HEK293 (cell line): ENCODE measurements at regions not wholly inside any gene's neighbourhood (a gene's known extent, or its start where the extent isn't known, plus 50 kb on each side); places are given as distances from the start of the nearest gene placed in this dataset.

Source experiments
- CTCF ChIA-PET: fragments of 350-600 bp; formaldehyde crosslinking; extraction: SDS; loops from one replicate; lab custom pipeline; 2021; ENCODE audit warnings: antibody characterized with exemption; lab: Yijun Ruan, JAX
- POLR2A ChIA-PET: fragments of 300-600 bp; formaldehyde crosslinking; extraction: SDS; loops from one replicate; lab custom pipeline; 2020; ENCODE audit warnings: antibody characterized with exemption, inconsistent platforms; lab: Yijun Ruan, JAX
- H3K27ac ChIP-seq: fragments of 200-500 bp; sonication (Bioruptor generic); 2 replicates; pipeline ENCODE4 v1.5.1; 2014; ENCODE audit warnings: low read depth, low read length, control low read depth, inconsistent platforms; ENCODE audit errors: extremely low read depth
- H3K36me3 ChIP-seq, 2 experiments: fragments of 200-500 bp in 1 of 2; sonication (Bioruptor generic) in 1 of 2; 1 replicate in 1 of 2; 2 replicates in 1 of 2; pipeline ENCODE4 v1.5.1; 2014 to 2017; ENCODE audit warnings: inconsistent platforms in 2 of 2, low read length in 2 of 2; ENCODE audit not compliant: control insufficient read depth in 2 of 2, insufficient read depth in 1 of 2
- H3K4me1 ChIP-seq: fragments of 200-500 bp; sonication (Bioruptor generic); 2 replicates; pipeline ENCODE4 v1.5.1; 2014; ENCODE audit warnings: mild to moderate bottlenecking, low read length, inconsistent platforms; ENCODE audit not compliant: control insufficient read depth, insufficient read depth
- H3K4me3 ChIP-seq: 2 replicates; pipeline ENCODE4 v1.5.1; 2011; ENCODE audit warnings: low read depth, mild to moderate bottlenecking, control low read depth, low read length, moderate library complexity
- H3K9me3 ChIP-seq: fragments of 200-500 bp; sonication (Bioruptor generic); 2 replicates; pipeline ENCODE4 v1.5.1; 2014; ENCODE audit warnings: low read depth, low read length, inconsistent platforms; ENCODE audit not compliant: control insufficient read depth, insufficient read depth
- EGR2 ChIP-seq: fragments of 450-650 bp; formaldehyde crosslinking; IDR thresholded peaks from 2 replicates; pipeline ENCODE4 v1.5.1; 2016; ENCODE audit warnings: low read depth, missing biosample characterization, missing genetic modification characterization
- HOXC10 ChIP-seq: sonication (generic); formaldehyde crosslinking; IDR thresholded peaks from 2 replicates; pipeline ENCODE4 v1.8.1; 2023; ENCODE audit warnings: mild to moderate bottlenecking, missing genetic modification reagents
- OSR2 ChIP-seq: fragments of 450-650 bp; formaldehyde crosslinking; IDR thresholded peaks from 2 replicates; pipeline ENCODE4 v1.5.1; 2016; ENCODE audit warnings: missing biosample characterization, missing genetic modification characterization
- SALL2 ChIP-seq: fragments of 450-650 bp; formaldehyde crosslinking; IDR thresholded peaks from 2 replicates; pipeline ENCODE4 v1.5.0; 2017; ENCODE audit warnings: missing biosample characterization, mild to moderate bottlenecking, missing genetic modification characterization, borderline replicate concordance
- SCRT1 ChIP-seq: fragments of 450-650 bp; formaldehyde crosslinking; IDR thresholded peaks from 2 replicates; pipeline ENCODE4 v1.5.1; 2016; ENCODE audit warnings: missing biosample characterization, missing genetic modification characterization, borderline replicate concordance
- ZFHX2 ChIP-seq: fragments of 450-650 bp; formaldehyde crosslinking; conservative IDR thresholded peaks from 2 replicates; pipeline ENCODE4 v1.5.1; 2016; ENCODE audit warnings: missing biosample characterization, missing genetic modification characterization
- ZFP69B ChIP-seq: fragments of 450-650 bp; formaldehyde crosslinking; IDR thresholded peaks from 2 replicates; pipeline ENCODE4 v1.5.1; 2016; ENCODE audit warnings: missing biosample characterization, missing genetic modification characterization
- ZNF133 ChIP-seq: fragments of 450-650 bp; formaldehyde crosslinking; IDR thresholded peaks from 2 replicates; pipeline ENCODE4 v1.5.1; 2016; ENCODE audit warnings: missing biosample characterization, missing genetic modification characterization
- ZNF175 ChIP-seq: fragments of 450-650 bp; formaldehyde crosslinking; IDR thresholded peaks from 2 replicates; pipeline ENCODE4 v1.5.1; 2016; ENCODE audit warnings: missing biosample characterization, missing genetic modification characterization
- ZNF221 ChIP-seq: fragments of 450-650 bp; formaldehyde crosslinking; IDR thresholded peaks from 2 replicates; pipeline ENCODE4 v1.5.1; 2017; ENCODE audit warnings: missing biosample characterization, missing genetic modification characterization, borderline replicate concordance
- ZNF274 ChIP-seq, 2 experiments: fragments of 200-500 bp in 1 of 2; fragments of 450-650 bp in 1 of 2; sonication (Bioruptor generic) in 1 of 2; formaldehyde crosslinking in 1 of 2; IDR thresholded peaks; 2 replicates each; pipeline versions ENCODE4 v1.5.1 to v1.6.1; 2014 to 2016; ENCODE audit warnings: borderline replicate concordance in 1 of 2, inconsistent platforms in 1 of 2, low read length in 1 of 2, missing biosample characterization in 1 of 2, missing genetic modification characterization in 1 of 2
- ZNF366 ChIP-seq: fragments of 450-650 bp; formaldehyde crosslinking; conservative IDR thresholded peaks from 2 replicates; pipeline ENCODE4 v1.5.1; 2016; ENCODE audit warnings: missing biosample characterization, missing genetic modification characterization
- ZNF433 ChIP-seq: fragments of 450-650 bp; formaldehyde crosslinking; IDR thresholded peaks from 2 replicates; pipeline ENCODE4 v1.5.1; 2016; ENCODE audit warnings: missing biosample characterization, missing genetic modification characterization, low read depth
- ZNF501 ChIP-seq: fragments of 450-650 bp; formaldehyde crosslinking; IDR thresholded peaks from 2 replicates; pipeline ENCODE4 v1.5.1; 2016; ENCODE audit warnings: missing biosample characterization, missing genetic modification characterization
- ZNF596 ChIP-seq: fragments of 450-650 bp; IDR thresholded peaks from 2 replicates; pipeline ENCODE4 v1.5.0; 2018; ENCODE audit warnings: missing biosample characterization, mild to moderate bottlenecking, missing genetic modification characterization, moderate library complexity
- ZNF623 ChIP-seq: fragments of 450-650 bp; formaldehyde crosslinking; IDR thresholded peaks from 2 replicates; pipeline ENCODE4 v1.5.1; 2016; ENCODE audit warnings: missing biosample characterization, missing genetic modification characterization
- ZNF76 ChIP-seq: fragments of 450-650 bp; formaldehyde crosslinking; IDR thresholded peaks from 2 replicates; pipeline ENCODE4; 2016; ENCODE audit warnings: low read depth, missing biosample characterization, missing genetic modification characterization, borderline replicate concordance
- ZNF777 ChIP-seq: fragments of 450-650 bp; formaldehyde crosslinking; IDR thresholded peaks from 2 replicates; pipeline ENCODE4 v1.5.1; 2017; ENCODE audit warnings: missing biosample characterization, missing genetic modification characterization, borderline replicate concordance
- ZNF830 ChIP-seq: fragments of 450-650 bp; IDR thresholded peaks from 2 replicates; pipeline ENCODE4 v1.5.0; 2018; ENCODE audit warnings: missing biosample characterization, missing genetic modification characterization, low read depth, mild to moderate bottlenecking, moderate library complexity
- TF ChIP-seq, protein P1 (sequence below): fragments of 450-650 bp; formaldehyde crosslinking; IDR thresholded peaks from 2 replicates; pipeline ENCODE4 v1.5.1; 2017; ENCODE audit warnings: missing biosample characterization, missing genetic modification characterization
- TF ChIP-seq, protein P2 (sequence below): fragments of 450-650 bp; IDR thresholded peaks from 2 replicates; pipeline ENCODE4 v1.5.1; 2018; ENCODE audit warnings: missing biosample characterization, missing genetic modification characterization
- TF ChIP-seq, protein P3 (sequence below): fragments of 450-650 bp; formaldehyde crosslinking; optimal IDR thresholded peaks from 2 replicates; pipeline ENCODE3; 2016; ENCODE audit warnings: missing biosample characterization, mild to moderate bottlenecking, missing genetic modification characterization
- TF ChIP-seq, protein P4 (sequence below): fragments of 450-650 bp; formaldehyde crosslinking; IDR thresholded peaks from 2 replicates; pipeline ENCODE4 v1.5.1; 2016; ENCODE audit warnings: missing biosample characterization, missing genetic modification characterization
- TF ChIP-seq, protein P5 (sequence below): fragments of 450-650 bp; formaldehyde crosslinking; IDR thresholded peaks from 2 replicates; pipeline ENCODE4 v1.5.1; 2016; ENCODE audit warnings: missing biosample characterization, missing genetic modification characterization

DNA sequence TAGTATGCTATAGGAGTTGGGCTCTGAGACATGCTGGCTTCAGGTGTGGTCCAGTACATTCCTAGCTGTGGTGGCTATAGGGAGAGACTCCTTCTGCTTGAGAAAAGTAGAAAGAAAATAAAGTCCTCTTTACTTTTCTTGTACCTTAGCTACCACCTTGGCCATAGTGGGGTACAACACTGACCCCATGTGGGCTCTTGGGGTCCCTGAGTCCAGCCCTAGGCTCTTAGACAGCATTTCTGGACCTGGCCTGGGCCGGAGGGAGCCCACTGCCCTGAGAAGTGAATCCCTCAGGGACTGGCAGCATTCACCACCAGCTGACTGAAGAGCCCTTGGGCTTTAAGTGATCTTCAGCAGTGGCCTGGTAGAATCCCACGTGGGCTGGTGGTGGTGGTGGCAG lies 143.1 kb downstream of the SYT10 start:
- Histone ChIP-seq H3K4me1 (no peaks in the 10 kb centered on the region), H3K36me3 (no peaks in the 10 kb centered on the region), H3K4me3 (no peak overlapping the region), H3K9me3 (no peaks in the 10 kb centered on the region), H3K27ac (no peak overlapping the region)
- TF ChIP-seq ZNF830 (tag by site-specific recombination) (no peak), EGR2 (tag by site-specific recombination) (no peak), ZFP69B (no peak), ZNF175 (tag by site-specific recombination) (no peak), SALL2 (tag by site-specific recombination) (no peak), ZFHX2 (no peak), ZNF221 (no peak), ZNF596 (no peak), ZNF76 (no peak)
- TF ChIP-seq, protein P1, sequence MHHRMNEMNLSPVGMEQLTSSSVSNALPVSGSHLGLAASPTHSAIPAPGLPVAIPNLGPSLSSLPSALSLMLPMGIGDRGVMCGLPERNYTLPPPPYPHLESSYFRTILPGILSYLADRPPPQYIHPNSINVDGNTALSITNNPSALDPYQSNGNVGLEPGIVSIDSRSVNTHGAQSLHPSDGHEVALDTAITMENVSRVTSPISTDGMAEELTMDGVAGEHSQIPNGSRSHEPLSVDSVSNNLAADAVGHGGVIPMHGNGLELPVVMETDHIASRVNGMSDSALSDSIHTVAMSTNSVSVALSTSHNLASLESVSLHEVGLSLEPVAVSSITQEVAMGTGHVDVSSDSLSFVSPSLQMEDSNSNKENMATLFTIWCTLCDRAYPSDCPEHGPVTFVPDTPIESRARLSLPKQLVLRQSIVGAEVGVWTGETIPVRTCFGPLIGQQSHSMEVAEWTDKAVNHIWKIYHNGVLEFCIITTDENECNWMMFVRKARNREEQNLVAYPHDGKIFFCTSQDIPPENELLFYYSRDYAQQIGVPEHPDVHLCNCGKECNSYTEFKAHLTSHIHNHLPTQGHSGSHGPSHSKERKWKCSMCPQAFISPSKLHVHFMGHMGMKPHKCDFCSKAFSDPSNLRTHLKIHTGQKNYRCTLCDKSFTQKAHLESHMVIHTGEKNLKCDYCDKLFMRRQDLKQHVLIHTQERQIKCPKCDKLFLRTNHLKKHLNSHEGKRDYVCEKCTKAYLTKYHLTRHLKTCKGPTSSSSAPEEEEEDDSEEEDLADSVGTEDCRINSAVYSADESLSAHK (tag by site-specific recombination) = no peak
- TF ChIP-seq, protein P2, sequence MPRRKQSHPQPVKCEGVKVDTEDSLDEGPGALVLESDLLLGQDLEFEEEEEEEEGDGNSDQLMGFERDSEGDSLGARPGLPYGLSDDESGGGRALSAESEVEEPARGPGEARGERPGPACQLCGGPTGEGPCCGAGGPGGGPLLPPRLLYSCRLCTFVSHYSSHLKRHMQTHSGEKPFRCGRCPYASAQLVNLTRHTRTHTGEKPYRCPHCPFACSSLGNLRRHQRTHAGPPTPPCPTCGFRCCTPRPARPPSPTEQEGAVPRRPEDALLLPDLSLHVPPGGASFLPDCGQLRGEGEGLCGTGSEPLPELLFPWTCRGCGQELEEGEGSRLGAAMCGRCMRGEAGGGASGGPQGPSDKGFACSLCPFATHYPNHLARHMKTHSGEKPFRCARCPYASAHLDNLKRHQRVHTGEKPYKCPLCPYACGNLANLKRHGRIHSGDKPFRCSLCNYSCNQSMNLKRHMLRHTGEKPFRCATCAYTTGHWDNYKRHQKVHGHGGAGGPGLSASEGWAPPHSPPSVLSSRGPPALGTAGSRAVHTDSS = no peak
- ChIA-PET CTCF (no interaction called here), POLR2A (no interaction called here)

DNA sequence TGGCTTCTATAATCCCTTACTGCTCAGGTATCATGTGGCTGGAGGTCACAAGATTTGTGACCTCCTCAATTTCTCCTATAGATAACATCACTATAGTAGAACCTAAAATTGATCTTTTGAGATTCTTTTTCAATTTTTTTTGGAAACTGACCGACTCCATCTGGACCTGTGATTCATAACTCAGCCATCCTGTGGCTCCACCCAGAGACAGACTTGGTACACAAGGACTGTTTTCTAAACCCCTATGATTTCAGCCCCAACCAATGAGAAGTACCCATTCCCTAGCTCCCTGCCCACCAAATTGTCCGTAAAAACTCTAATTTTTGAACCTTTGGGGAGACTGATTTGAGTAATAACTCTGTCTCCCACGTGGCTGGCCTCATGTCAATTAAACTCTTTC lies 148.9 kb downstream of the SYT10 start:
- POLR2A ChIA-PET = no interaction called here
- no peaks in the 10 kb centered on the region for H3K36me3 ChIP-seq
- no peaks in the 10 kb centered on the region for H3K4me1 ChIP-seq
- CTCF ChIA-PET = no interaction called here
- H3K4me3 ChIP-seq = no peak overlapping the region
- no peak overlapping the region for H3K27ac ChIP-seq
- no peaks in the 10 kb centered on the region for H3K9me3 ChIP-seq
- TF ChIP-seq OSR2 = no peak
- TF ChIP-seq ZNF777 (tag by site-specific recombination) = no peak
- no peak for TF ChIP-seq HOXC10 (CRISPR knock-in tag)
- TF ChIP-seq ZNF501 (tag by site-specific recombination) = no peak
- no peak for TF ChIP-seq ZNF623
- TF ChIP-seq, protein P3, sequence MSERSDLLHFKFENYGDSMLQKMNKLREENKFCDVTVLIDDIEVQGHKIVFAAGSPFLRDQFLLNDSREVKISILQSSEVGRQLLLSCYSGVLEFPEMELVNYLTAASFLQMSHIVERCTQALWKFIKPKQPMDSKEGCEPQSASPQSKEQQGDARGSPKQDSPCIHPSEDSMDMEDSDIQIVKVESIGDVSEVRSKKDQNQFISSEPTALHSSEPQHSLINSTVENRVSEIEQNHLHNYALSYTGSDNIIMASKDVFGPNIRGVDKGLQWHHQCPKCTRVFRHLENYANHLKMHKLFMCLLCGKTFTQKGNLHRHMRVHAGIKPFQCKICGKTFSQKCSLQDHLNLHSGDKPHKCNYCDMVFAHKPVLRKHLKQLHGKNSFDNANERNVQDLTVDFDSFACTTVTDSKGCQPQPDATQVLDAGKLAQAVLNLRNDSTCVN = no peak
- TF ChIP-seq, protein P4, sequence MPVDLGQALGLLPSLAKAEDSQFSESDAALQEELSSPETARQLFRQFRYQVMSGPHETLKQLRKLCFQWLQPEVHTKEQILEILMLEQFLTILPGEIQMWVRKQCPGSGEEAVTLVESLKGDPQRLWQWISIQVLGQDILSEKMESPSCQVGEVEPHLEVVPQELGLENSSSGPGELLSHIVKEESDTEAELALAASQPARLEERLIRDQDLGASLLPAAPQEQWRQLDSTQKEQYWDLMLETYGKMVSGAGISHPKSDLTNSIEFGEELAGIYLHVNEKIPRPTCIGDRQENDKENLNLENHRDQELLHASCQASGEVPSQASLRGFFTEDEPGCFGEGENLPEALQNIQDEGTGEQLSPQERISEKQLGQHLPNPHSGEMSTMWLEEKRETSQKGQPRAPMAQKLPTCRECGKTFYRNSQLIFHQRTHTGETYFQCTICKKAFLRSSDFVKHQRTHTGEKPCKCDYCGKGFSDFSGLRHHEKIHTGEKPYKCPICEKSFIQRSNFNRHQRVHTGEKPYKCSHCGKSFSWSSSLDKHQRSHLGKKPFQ (tag by site-specific recombination) = no peak
- TF ChIP-seq SCRT1 = no peak
- TF ChIP-seq, protein P5, sequence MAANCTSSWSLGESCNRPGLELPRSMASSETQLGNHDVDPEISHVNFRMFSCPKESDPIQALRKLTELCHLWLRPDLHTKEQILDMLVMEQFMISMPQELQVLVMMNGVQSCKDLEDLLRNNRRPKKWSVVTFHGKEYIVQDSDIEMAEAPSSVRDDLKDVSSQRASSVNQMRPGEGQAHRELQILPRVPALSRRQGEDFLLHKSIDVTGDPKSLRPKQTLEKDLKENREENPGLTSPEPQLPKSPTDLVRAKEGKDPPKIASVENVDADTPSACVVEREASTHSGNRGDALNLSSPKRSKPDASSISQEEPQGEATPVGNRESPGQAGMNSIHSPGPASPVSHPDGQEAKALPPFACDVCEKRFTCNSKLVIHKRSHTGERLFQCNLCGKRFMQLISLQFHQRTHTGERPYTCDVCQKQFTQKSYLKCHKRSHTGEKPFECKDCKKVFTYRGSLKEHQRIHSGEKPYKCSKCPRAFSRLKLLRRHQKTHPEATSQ (tag by site-specific recombination) = no peak
- TF ChIP-seq ZNF433 (tag by site-specific recombination) = no peak
- TF ChIP-seq ZNF274 (IDR thresholded peaks at IDR 0.05; ENCODE audit: low read length) = no peak
- TF ChIP-seq ZNF274 (tag by site-specific recombination; IDR thresholded peaks at IDR 0.05; ENCODE audit: borderline replicate concordance) = no peak
- no peak for TF ChIP-seq ZFHX2
- TF ChIP-seq ZNF133 (tag by site-specific recombination) = no peak
- TF ChIP-seq SALL2 (tag by site-specific recombination) = no peak
- TF ChIP-seq ZNF366 (tag by site-specific recombination) = no peak
